IMR-90 (cell line): ENCODE measurements at regions not wholly inside any gene's neighbourhood (a gene's known extent, or its start where the extent isn't known, plus 50 kb on each side); places are given as distances from the start of the nearest gene placed in this dataset.

Source experiments
- ATAC-seq: fragments of 200-7000 bp; cut with Tn5 transposase; 2 replicates; pipeline ENCODE4 v1.9.1; 2020; ENCODE audit warnings: low read depth, mild to moderate bottlenecking, moderate library complexity
- BruUV-seq: library from RNA; stranded (reverse); fragments of 400-500 nt; replicated peaks from 2 replicates; lab custom pipeline; 2021; lab: Mats Ljungman, UMichigan
- CTCF ChIA-PET: fragments of 300-600 bp; formaldehyde crosslinking; extraction: SDS; loops from one replicate; lab custom pipeline; 2021; ENCODE audit warnings: antibody characterized with exemption; lab: Yijun Ruan, JAX
- POLR2A ChIA-PET: fragments of 300-600 bp; sonication (Branson Sonifier 250); formaldehyde crosslinking; loops from one replicate; lab custom pipeline; 2022; ENCODE audit warnings: antibody characterized with exemption; ENCODE audit not compliant: unreplicated experiment; lab: Charles Lee
- DNase-seq: peaks from one replicate; pipeline ENCODE4 v3.0.0; 2013
- H2AFZ ChIP-seq: replicated peaks from 2 replicates; pipeline ENCODE3; 2013; ENCODE audit warnings: low read length, mild to moderate bottlenecking; ENCODE audit not compliant: poor library complexity
- H2AK5ac ChIP-seq: 2 replicates; pipeline ENCODE4 v1.6.1; 2013; ENCODE audit warnings: low read depth, low read length, inconsistent platforms
- H2AK9ac ChIP-seq: replicated peaks from 2 replicates; pipeline ENCODE3; 2013; ENCODE audit warnings: mild to moderate bottlenecking, low read depth, low read length, moderate library complexity; ENCODE audit not compliant: poor library complexity
- H2BK120ac ChIP-seq: 2 replicates; pipeline ENCODE4 v1.6.1; 2013; ENCODE audit warnings: low read depth, low read length, inconsistent platforms
- H2BK15ac ChIP-seq: 3 replicates; pipeline ENCODE4 v1.6.1; 2013; ENCODE audit warnings: low read depth, low read length, inconsistent platforms
- H2BK20ac ChIP-seq: 2 replicates; pipeline ENCODE4 v1.6.1; 2013; ENCODE audit warnings: low read depth, mild to moderate bottlenecking, inconsistent platforms, low read length, moderate library complexity
- H2BK5ac ChIP-seq: 2 replicates; pipeline ENCODE4 v1.6.1; 2013; ENCODE audit warnings: mild to moderate bottlenecking, low read depth, low read length, inconsistent platforms; ENCODE audit not compliant: poor library complexity, severe bottlenecking
- H3K14ac ChIP-seq: replicated peaks from 2 replicates; pipeline ENCODE4 v1.6.1; 2013; ENCODE audit warnings: low read depth, low read length, inconsistent platforms
- H3K18ac ChIP-seq: 2 replicates; pipeline ENCODE4 v1.6.1; 2013; ENCODE audit warnings: low read depth, low read length, control low read depth
- H3K23ac ChIP-seq: 2 replicates; pipeline ENCODE4 v1.6.1; 2013; ENCODE audit warnings: low read depth, low read length, inconsistent platforms
- H3K27ac ChIP-seq: 2 replicates; pipeline ENCODE4 v1.5.1; 2013; ENCODE audit warnings: mild to moderate bottlenecking, control low read depth, low read length; ENCODE audit not compliant: insufficient read depth
- H3K27me3 ChIP-seq: 2 replicates; pipeline ENCODE4 v1.6.1; 2013; ENCODE audit warnings: low read length; ENCODE audit not compliant: control insufficient read depth, insufficient read depth
- H3K36me3 ChIP-seq: 2 replicates; pipeline ENCODE4 v1.6.1; 2013; ENCODE audit warnings: low read length, mixed read lengths; ENCODE audit not compliant: control insufficient read depth, insufficient read depth
- H3K4ac ChIP-seq: 2 replicates; pipeline ENCODE4 v1.6.1; 2013; ENCODE audit warnings: low read depth, low read length, inconsistent platforms
- H3K4me1 ChIP-seq: 2 replicates; pipeline ENCODE4 v1.6.1; 2013; ENCODE audit warnings: low read length, mixed read lengths; ENCODE audit not compliant: control insufficient read depth, insufficient read depth
- H3K4me2 ChIP-seq: 2 replicates; pipeline ENCODE4 v1.6.1; 2013; ENCODE audit warnings: low read depth, mild to moderate bottlenecking, control low read depth, low read length, moderate library complexity
- H3K4me3 ChIP-seq: 2 replicates; pipeline ENCODE4 v1.5.1; 2013; ENCODE audit warnings: low read depth, mild to moderate bottlenecking, control low read depth, low read length, moderate library complexity; ENCODE audit not compliant: insufficient read depth
- H3K56ac ChIP-seq: 2 replicates; pipeline ENCODE4 v1.6.1; 2013; ENCODE audit warnings: low read length, inconsistent platforms; ENCODE audit not compliant: insufficient read depth; ENCODE audit errors: extremely low read depth
- H3K79me1 ChIP-seq, 2 experiments: 2 replicates each; pipeline ENCODE4 v1.6.1; 2013; ENCODE audit warnings: low read length in 2 of 2, inconsistent platforms in 1 of 2, low read depth in 1 of 2
- H3K9ac ChIP-seq: 2 replicates; pipeline ENCODE4 v1.6.1; 2013; ENCODE audit warnings: low read depth, low read length, control low read depth
- H3K9me1 ChIP-seq: 2 replicates; pipeline ENCODE4 v1.6.1; 2013; ENCODE audit warnings: low read length, inconsistent platforms; ENCODE audit not compliant: insufficient read depth
- H3K9me3 ChIP-seq: 2 replicates; pipeline ENCODE4 v1.6.1; 2013; ENCODE audit warnings: low read length; ENCODE audit not compliant: control insufficient read depth, insufficient read depth
- H4K20me1 ChIP-seq: 2 replicates; pipeline ENCODE4 v1.6.1; 2013; ENCODE audit warnings: low read length, inconsistent platforms; ENCODE audit not compliant: insufficient read depth
- H4K5ac ChIP-seq: 2 replicates; pipeline ENCODE4 v1.6.1; 2013; ENCODE audit warnings: mild to moderate bottlenecking, low read depth, low read length, control low read depth
- H4K8ac ChIP-seq, 2 experiments: 2 replicates each; pipeline ENCODE4 v1.6.1; 2013; ENCODE audit warnings: low read depth in 2 of 2, low read length in 2 of 2, control low read depth in 1 of 2, inconsistent platforms in 1 of 2
- H4K91ac ChIP-seq: 2 replicates; pipeline ENCODE4 v1.6.1; 2013; ENCODE audit warnings: low read depth, low read length, inconsistent platforms; ENCODE audit not compliant: insufficient read depth
- BHLHE40 ChIP-seq: fragments of 150-350 bp; IDR thresholded peaks from 2 replicates; pipeline ENCODE4 v1.6.1; 2016; ENCODE audit warnings: mild to moderate bottlenecking, low read depth, low read length
- CHD1 ChIP-seq: IDR thresholded peaks from 2 replicates; pipeline ENCODE4 v1.6.1; 2012; ENCODE audit warnings: low read depth, low read length, improper control_type of control experiment
- MAZ ChIP-seq: IDR thresholded peaks from 2 replicates; pipeline ENCODE4 v1.6.1; 2012; ENCODE audit warnings: low read depth, mild to moderate bottlenecking, low read length, improper control_type of control experiment, moderate library complexity, borderline replicate concordance
- MXI1 ChIP-seq: IDR thresholded peaks from 2 replicates; pipeline ENCODE4 v1.6.1; 2012; ENCODE audit warnings: low read depth, mild to moderate bottlenecking, low read length, moderate library complexity, borderline replicate concordance
- NFE2L2 ChIP-seq: fragments of 150-350 bp; IDR thresholded peaks from 2 replicates; pipeline ENCODE4 v1.6.1; 2016; ENCODE audit warnings: low read depth, mild to moderate bottlenecking, low read length
- POLR2A ChIP-seq: IDR thresholded peaks from 2 replicates; pipeline ENCODE4 v1.6.1; 2012; ENCODE audit warnings: mild to moderate bottlenecking, low read depth, low read length
- RAD21 ChIP-seq: IDR thresholded peaks from 2 replicates; pipeline ENCODE4 v1.6.1; 2012; ENCODE audit warnings: low read length, improper control_type of control experiment
- RFX5 ChIP-seq: IDR thresholded peaks from 2 replicates; pipeline ENCODE4 v1.8.0; 2012; ENCODE audit warnings: low read depth, mild to moderate bottlenecking, low read length, moderate library complexity
- USF2 ChIP-seq: fragments of 150-350 bp; IDR thresholded peaks from 2 replicates; pipeline ENCODE4 v1.6.1; 2017; ENCODE audit warnings: mild to moderate bottlenecking, antibody characterized with exemption, low read length, low read depth
- WGBS, 2 experiments: methylation state at CpG; one replicate each; pipeline versions ENCODE4 v1.1.5 to v1.1.7; 2013; ENCODE audit warnings: missing lambda C conversion rate in 2 of 2; ENCODE audit not compliant: insufficient read length in 1 of 2; ENCODE audit errors: extremely low coverage in 2 of 2; 5-methylcytosine and 5-hydroxymethylcytosine counted together
- dilution Hi-C: fragments of 300-500 bp; cut with HindIII; formaldehyde crosslinking; loops from one replicate; pipeline ENCODE4 v1.14.3; 2018; ENCODE audit warnings: low sequenced_read_pairs; ENCODE audit not compliant: unreplicated experiment
- in situ Hi-C: fragments of 300-500 bp; cut with MboI; formaldehyde crosslinking; loops from 3 replicates; pipeline ENCODE4 v1.14.3; 2019; ENCODE audit warnings: low sequenced_read_pairs, inconsistent platforms, mixed read lengths
- intact Hi-C: fragments of 100-400 bp; cut with micrococcal nuclease; formaldehyde crosslinking; loops from 2 replicates; pipeline ENCODE4 v1.10.0; 2022

DNA sequence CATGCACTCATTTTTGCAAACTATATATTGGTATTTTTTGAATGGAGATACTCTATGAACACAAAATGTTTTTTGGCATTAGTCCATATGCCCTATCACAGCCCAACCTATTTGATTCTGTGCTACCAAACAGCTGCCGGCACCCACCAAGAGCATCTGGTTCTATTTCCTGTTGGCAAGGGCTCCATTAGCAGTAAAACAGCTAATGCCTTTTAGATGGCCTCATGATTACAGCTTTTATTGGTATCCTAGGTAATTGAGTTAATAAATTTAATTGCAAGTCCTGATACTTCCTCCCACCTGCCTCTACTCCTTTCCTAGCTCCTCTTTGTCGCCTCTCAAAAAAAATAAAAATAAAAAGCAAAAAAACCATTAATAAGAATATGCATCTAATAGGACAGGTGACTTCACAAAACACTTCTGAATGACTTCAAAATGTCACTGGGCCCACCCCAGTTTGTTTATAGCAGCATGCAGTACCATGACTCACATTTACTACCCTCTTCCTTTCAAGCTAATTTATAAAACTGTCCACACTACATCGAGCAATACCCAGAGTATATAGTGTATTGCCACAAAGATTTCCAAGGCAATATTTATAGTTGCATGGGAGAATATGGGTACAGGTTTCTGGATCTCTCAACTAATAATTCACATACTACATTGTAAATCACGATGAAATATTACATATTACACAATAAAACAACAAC lies 620.4 kb downstream of the SLCO4C1 start:
- POLR2A ChIA-PET, result no interaction called here
- H2AFZ ChIP-seq, result no peak overlapping the region
- no peak overlapping the region for H3K9ac ChIP-seq
- no peaks in the 10 kb centered on the region for H3K79me1 ChIP-seq
- CTCF ChIA-PET, result no interaction called here
- H3K9me1 ChIP-seq, result no peaks in the 10 kb centered on the region
- H3K27ac ChIP-seq, result no peak overlapping the region
- no peaks in the 10 kb centered on the region for H3K36me3 ChIP-seq
- no peak overlapping the region for H3K4me2 ChIP-seq
- H3K18ac ChIP-seq, result no peak overlapping the region
- H3K14ac ChIP-seq, result no peak overlapping the region
- no peak overlapping the region for H4K91ac ChIP-seq
- H3K23ac ChIP-seq, result no peak overlapping the region
- intact Hi-C loops, result no loop called here
- TF ChIP-seq NFE2L2 (no peak), USF2 (no peak), BHLHE40 (no peak), RAD21 (no peak), MXI1 (no peak), POLR2A (no peak), RFX5 (no peak), MAZ (no peak), CHD1 (no peak)
- DNase-seq (no peak), ATAC-seq (no peak)
- H4K8ac ChIP-seq, result no peak overlapping the region
- no peaks in the 10 kb centered on the region for H4K20me1 ChIP-seq
- no peaks in the 10 kb centered on the region for H3K9me3 ChIP-seq
- no CpG with 5 or more reads among the region's 4 CpGs for WGBS, 2 experiments
- no peak overlapping the region for H2BK120ac ChIP-seq
- H3K4ac ChIP-seq, result no peak overlapping the region
- H3K27me3 ChIP-seq, result no peaks in the 10 kb centered on the region
- H2BK20ac ChIP-seq, result no peak overlapping the region
- in situ Hi-C loops, result no loop called here
- no peak overlapping the region for H2AK9ac ChIP-seq
- no peaks in the 10 kb centered on the region for H3K4me1 ChIP-seq
- H2BK5ac ChIP-seq, result no peak overlapping the region
- H3K56ac ChIP-seq, result no peak overlapping the region
- no peak overlapping the region for H3K4me3 ChIP-seq
- no peak overlapping the region for H4K5ac ChIP-seq
- dilution Hi-C loops, result no loop called here
- no TSS peak for BruUV-seq
- H2BK15ac ChIP-seq, result no peak overlapping the region
- H2AK5ac ChIP-seq, result no peak overlapping the region
